HUES64 (cell line): ENCODE measurements at regions not wholly inside any gene's neighbourhood (a gene's known extent, or its start where the extent isn't known, plus 50 kb on each side); places are given as distances from the start of the nearest gene placed in this dataset.

Experiments
- H3K27ac ChIP-seq: 2 replicates; pipeline ENCODE4 v1.7.0; 2013; ENCODE audit warnings: low read depth, low read length, inconsistent platforms
- H3K27me3 ChIP-seq: 2 replicates; pipeline ENCODE4 v1.6.1; 2013; ENCODE audit warnings: mild to moderate bottlenecking, low read length; ENCODE audit not compliant: insufficient read depth
- H3K36me3 ChIP-seq: 2 replicates; pipeline ENCODE4 v1.6.1; 2013; ENCODE audit warnings: mild to moderate bottlenecking, low read length; ENCODE audit not compliant: insufficient read depth
- H3K4me1 ChIP-seq: 2 replicates; pipeline ENCODE4 v1.6.1; 2013; ENCODE audit warnings: mild to moderate bottlenecking, low read length, moderate library complexity; ENCODE audit not compliant: insufficient read depth
- H3K4me3 ChIP-seq: 2 replicates; pipeline ENCODE4 v1.5.1; 2013; ENCODE audit warnings: mild to moderate bottlenecking, low read length, moderate library complexity
- H3K9ac ChIP-seq: 2 replicates; pipeline ENCODE4 v1.6.1; 2013; ENCODE audit warnings: mild to moderate bottlenecking, low read depth, low read length
- H3K9me3 ChIP-seq: 2 replicates; pipeline ENCODE4 v1.6.1; 2013; ENCODE audit warnings: low read depth, low read length; ENCODE audit not compliant: insufficient read depth
- WGBS: fragments of 150-250, 120-280 bp; methylation state at CpG from one replicate; pipeline ENCODE4 v1.1.7; 2013; ENCODE audit warnings: missing lambda C conversion rate; 5-methylcytosine and 5-hydroxymethylcytosine counted together

DNA sequence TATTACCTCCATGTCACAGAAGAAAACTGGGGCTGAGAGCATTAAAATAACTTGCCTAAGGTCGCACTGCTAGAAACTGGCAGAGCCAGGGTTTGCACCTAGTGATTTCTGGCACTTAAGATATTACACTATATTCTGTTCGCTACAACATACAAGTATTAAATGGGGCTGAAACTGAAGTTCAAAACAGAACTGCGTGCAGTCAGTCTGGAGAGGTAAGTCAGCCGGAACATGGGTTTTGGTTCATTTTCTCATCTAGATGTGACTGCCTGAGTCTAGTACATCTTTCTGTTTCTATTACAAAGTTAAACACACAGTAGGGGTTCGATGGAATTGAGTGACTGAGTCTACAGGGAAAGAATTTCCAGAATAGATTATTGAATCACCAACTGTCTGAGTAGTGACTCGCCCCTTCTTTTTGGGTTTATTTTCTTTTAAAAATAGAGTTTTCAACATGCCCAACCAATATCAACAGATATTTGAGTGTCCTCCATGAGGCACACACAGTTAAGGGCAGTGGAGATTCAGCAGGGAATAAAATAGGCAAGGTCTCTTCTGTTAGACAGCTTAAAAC, 150.8 kb downstream of the RNF152 start:
- H3K36me3 ChIP-seq, result no peaks in the 10 kb centered on the region
- no peak overlapping the region for H3K27ac ChIP-seq
- H3K9ac ChIP-seq, result no peak overlapping the region
- H3K4me3 ChIP-seq, result no peak overlapping the region
- 57% methylated on average over 6 of the region's 6 CpGs for WGBS
- no peaks in the 10 kb centered on the region for H3K27me3 ChIP-seq
- no peaks in the 10 kb centered on the region for H3K4me1 ChIP-seq
- H3K9me3 ChIP-seq, result no peaks in the 10 kb centered on the region

DNA sequence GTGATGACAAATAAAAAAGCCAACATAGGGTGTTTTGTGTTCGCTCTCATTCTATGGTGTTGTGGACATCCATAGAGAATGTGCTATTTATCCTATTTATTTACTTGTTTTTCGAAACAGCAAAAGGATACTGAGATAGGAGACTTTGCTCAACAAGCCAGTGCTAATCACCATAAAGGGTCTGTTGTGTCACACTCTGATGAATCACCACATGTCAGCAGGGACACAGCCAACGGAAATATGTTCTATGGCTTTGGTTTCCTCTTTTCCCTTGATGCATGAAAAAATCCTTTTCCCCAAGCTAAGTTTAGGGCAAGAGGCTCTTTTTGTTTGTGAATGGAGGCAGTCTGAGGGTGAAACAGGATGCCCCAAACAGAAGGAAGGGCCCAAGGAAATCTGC, 154.3 kb downstream of the RNF152 start:
- Histone ChIP-seq H3K9me3 (no peaks in the 10 kb centered on the region), H3K36me3 (no peaks in the 10 kb centered on the region), H3K9ac (no peak overlapping the region), H3K4me3 (no peak overlapping the region), H3K27me3 (no peaks in the 10 kb centered on the region), H3K27ac (no peak overlapping the region), H3K4me1 (0 out of 2 replicates have a peak, but pooled peaks cover 6% of the 10 kb centered on the region)
- WGBS, result 90% methylated on average over 3 of the region's 3 CpGs

DNA sequence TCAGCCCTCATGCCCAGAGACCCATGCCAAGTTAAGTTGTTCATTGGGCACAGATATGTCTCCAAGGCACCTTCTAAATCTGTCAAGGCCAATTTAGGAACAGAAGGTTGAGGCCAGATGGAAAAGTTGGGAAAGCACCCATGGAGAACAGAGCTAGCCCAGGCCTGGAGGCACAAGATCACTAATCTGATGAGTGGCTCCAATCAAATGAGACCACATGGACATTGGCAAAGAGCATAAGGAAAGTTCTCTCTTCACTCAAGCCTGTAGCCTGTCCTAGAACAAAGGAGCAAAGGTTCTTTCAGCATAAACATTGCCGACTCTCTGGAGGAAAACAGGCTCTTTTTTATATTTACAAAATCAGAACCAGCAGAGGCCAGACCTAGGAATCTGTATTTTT, 154.8 kb downstream of the RNF152 start:
- H3K9ac ChIP-seq, result no peak overlapping the region
- no peak overlapping the region for H3K27ac ChIP-seq
- H3K9me3 ChIP-seq, result no peaks in the 10 kb centered on the region
- WGBS, result 100% methylated on average over 1 of the region's 1 CpG
- H3K4me3 ChIP-seq, result no peak overlapping the region
- no peaks in the 10 kb centered on the region for H3K36me3 ChIP-seq
- 0 out of 2 replicates have a peak, but pooled peaks cover 6% of the 10 kb centered on the region for H3K4me1 ChIP-seq
- H3K27me3 ChIP-seq, result no peaks in the 10 kb centered on the region

DNA sequence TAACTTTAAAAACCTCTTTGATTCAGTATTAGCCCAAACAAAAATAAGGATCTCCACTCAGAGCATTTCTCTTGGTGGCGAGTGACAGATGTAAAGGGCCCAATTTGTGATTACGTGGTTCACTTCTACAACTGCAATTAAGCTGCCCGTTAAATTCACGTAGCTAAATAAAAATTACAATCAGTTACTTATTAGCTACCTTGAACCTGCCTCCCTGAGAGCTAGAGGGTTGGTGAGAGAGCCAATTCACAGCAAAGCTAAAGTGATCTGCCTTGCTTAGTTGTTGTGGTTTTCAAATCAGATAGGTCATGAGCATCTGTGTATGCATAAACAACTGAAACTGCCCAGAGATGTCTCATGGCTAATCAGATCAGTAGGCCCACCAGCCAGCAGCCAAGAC, 156.7 kb downstream of the RNF152 start:
- Histone ChIP-seq H3K9me3 (no peaks in the 10 kb centered on the region), H3K4me3 (no peak overlapping the region), H3K9ac (no peak overlapping the region), H3K4me1 (0 out of 2 replicates have a peak, but pooled peaks cover 6% of the 10 kb centered on the region), H3K27me3 (no peaks in the 10 kb centered on the region), H3K27ac (no peak overlapping the region), H3K36me3 (no peaks in the 10 kb centered on the region)
- WGBS, result 88% methylated on average over 4 of the region's 4 CpGs

DNA sequence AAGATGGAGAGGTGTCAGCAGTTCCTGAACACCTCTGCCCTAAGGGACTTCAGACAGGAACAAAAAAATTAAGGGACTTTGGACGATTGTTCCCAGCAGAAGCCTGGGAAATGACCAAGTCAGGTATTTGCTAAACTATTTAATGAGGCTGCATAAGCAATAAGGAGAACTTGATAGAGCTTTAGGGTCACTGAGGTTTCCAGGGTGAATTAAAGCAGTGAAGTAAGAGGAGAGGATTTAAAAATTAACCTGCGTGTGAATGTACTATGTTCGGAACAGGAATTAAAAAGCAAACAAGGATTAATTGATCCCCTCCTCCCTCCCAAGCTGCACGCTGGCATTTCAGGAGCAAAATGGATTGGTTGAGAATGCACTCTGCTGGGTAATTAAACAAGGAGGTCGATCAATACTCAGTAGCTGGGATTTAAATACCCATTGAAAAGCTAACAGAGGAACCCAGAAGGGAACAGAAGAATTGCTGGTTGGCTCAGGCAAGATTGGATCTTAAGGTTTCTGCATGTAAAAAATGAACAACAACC, 157.2 kb downstream of the RNF152 start:
- Histone ChIP-seq H3K36me3 (no peaks in the 10 kb centered on the region), H3K27ac (no peak overlapping the region), H3K9me3 (no peaks in the 10 kb centered on the region), H3K4me1 (0 out of 2 replicates have a peak, but pooled peaks cover 6% of the 10 kb centered on the region), H3K4me3 (no peak overlapping the region), H3K9ac (no peak overlapping the region), H3K27me3 (no peaks in the 10 kb centered on the region)
- 88% methylated on average over 5 of the region's 5 CpGs for whole genome bisulfite sequencing

DNA sequence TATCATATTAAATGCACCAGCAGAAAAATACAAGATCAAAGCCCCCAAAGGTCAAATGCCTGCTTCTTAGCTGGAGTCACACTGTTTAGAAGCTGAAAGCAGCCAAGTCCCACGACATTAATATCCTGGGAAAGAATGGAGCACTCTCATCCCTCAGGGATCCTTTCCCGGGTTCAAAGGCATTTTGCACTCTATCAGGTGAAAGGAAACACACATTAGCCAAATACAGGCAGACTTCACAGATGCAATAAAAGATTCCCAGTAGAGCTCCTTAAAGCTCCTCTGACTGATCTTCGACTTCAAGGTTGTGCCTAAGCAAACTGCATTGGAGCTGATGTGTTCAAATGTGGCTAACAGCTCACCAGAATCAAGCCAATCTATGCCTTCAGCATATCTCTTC, 158.4 kb downstream of the RNF152 start:
- H3K4me1 ChIP-seq, result 0 out of 2 replicates have a peak, but pooled peaks cover 6% of the 10 kb centered on the region
- H3K36me3 ChIP-seq, result no peaks in the 10 kb centered on the region
- no peak overlapping the region for H3K27ac ChIP-seq
- H3K4me3 ChIP-seq, result no peak overlapping the region
- H3K27me3 ChIP-seq, result no peaks in the 10 kb centered on the region
- WGBS, result 90% methylated on average over 3 of the region's 3 CpGs
- no peaks in the 10 kb centered on the region for H3K9me3 ChIP-seq
- no peak overlapping the region for H3K9ac ChIP-seq

DNA sequence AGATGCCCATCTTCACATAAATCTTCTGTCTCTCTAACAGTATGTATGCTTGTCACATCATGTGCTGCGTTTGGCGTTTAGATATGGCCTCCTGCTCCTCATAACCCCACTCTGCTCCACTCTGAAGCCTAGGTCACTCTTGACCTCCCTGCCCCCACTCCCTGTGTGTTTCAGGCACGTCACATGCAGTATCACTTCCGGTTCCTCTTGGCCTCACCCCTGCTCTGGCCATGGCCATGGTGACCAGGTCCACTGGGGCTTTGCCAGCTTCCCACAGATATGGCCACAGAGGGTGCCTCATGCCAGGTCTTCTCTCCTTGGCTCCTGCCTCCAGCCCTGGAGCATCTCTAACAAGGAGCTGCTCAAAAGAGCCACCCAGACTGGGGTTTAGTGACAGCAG, 160.0 kb downstream of the RNF152 start:
- H3K9me3 ChIP-seq, result no peaks in the 10 kb centered on the region
- 0 out of 2 replicates have a peak, but pooled peaks cover 6% of the 10 kb centered on the region for H3K4me1 ChIP-seq
- WGBS, result 94% methylated on average over 4 of the region's 4 CpGs
- no peaks in the 10 kb centered on the region for H3K36me3 ChIP-seq
- no peak overlapping the region for H3K4me3 ChIP-seq
- H3K27me3 ChIP-seq, result no peaks in the 10 kb centered on the region
- H3K27ac ChIP-seq, result no peak overlapping the region
- no peak overlapping the region for H3K9ac ChIP-seq

DNA sequence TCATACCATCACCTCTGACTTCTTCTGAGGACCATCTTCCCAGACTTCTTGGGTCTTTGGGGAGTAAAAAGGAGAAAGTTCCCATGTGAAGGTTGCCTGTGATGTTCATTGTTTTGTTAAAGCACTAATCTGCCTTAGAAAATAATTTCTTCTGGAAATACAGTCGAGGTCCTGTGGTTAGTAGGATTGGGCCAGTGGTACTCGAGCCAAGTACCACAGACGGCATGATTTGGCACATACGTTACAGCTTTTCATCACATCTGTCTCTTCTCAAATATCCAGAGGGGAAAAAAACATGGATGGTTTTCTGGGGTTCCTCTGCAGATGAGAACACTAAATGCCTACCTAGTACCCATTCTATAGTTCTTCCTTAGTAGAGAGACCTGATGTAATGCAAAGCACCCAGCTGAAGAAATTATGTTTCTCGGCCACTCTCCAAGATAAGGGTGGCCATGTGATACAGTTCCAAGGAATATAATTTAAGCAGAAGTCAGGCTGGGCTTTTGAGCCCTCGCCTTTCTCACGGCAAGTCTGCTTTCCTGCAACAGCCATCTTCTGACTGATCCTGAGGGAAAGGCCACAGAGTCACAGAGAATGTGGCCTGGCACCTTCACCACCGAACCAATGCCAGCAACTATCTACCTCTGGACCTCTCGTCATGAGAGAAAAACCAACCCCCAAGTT, 161.0 kb downstream of the RNF152 start:
- H3K9ac ChIP-seq, result no peak overlapping the region
- H3K27me3 ChIP-seq, result no peaks in the 10 kb centered on the region
- no peaks in the 10 kb centered on the region for H3K9me3 ChIP-seq
- H3K36me3 ChIP-seq, result no peaks in the 10 kb centered on the region
- 0 out of 2 replicates have a peak, but pooled peaks cover 6% of the 10 kb centered on the region for H3K4me1 ChIP-seq
- 90% methylated on average over 9 of the region's 9 CpGs for WGBS
- H3K4me3 ChIP-seq, result no peak overlapping the region
- no peak overlapping the region for H3K27ac ChIP-seq

DNA sequence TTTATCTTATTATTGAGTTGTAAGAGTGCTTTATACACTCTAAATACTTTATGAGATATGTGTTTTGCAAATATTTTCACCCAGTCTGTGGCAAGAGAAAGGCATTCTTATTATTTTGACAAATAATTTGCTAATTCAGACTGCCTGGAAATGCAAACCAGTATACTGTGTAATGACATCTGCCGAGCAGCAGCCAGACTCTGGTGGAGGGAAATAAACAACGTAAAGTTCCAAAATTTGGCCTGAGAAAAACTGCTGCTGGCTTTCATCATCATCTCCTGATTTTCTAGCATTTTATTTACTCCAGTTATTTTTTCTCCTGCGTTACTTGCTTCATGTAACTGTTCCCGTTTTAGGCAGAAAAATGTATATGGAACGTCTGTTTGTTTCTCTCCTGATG, 161.6 kb downstream of the RNF152 start:
- no peaks in the 10 kb centered on the region for H3K9me3 ChIP-seq
- H3K4me1 ChIP-seq, result 0 out of 2 replicates have a peak, but pooled peaks cover 6% of the 10 kb centered on the region
- no peak overlapping the region for H3K9ac ChIP-seq
- H3K27me3 ChIP-seq, result no peaks in the 10 kb centered on the region
- no peak overlapping the region for H3K27ac ChIP-seq
- H3K4me3 ChIP-seq, result no peak overlapping the region
- H3K36me3 ChIP-seq, result no peaks in the 10 kb centered on the region
- 87% methylated on average over 5 of the region's 5 CpGs for WGBS

DNA sequence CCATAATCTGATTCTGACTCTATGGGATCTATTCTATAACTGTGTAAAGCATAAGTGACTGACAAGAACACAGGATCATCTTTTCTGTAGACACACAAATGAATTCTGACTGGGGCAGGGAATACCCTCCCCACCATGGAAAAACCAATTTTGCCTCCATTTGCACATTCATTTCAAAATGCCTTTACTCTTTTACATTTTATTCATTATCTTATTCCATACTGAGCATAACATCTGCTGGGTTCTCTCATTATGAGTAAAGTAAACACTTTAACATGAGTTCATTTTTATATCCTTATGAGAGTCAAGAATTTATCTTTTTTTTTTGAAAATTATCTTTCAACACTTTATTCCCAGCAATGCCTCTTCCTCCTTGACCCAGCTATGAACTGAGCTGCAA, 163.5 kb downstream of the RNF152 start:
- Histone ChIP-seq H3K27ac (no peak overlapping the region), H3K36me3 (no peaks in the 10 kb centered on the region), H3K9ac (no peak overlapping the region), H3K4me3 (no peak overlapping the region), H3K27me3 (no peaks in the 10 kb centered on the region), H3K9me3 (no peaks in the 10 kb centered on the region), H3K4me1 (no peaks in the 10 kb centered on the region)

DNA sequence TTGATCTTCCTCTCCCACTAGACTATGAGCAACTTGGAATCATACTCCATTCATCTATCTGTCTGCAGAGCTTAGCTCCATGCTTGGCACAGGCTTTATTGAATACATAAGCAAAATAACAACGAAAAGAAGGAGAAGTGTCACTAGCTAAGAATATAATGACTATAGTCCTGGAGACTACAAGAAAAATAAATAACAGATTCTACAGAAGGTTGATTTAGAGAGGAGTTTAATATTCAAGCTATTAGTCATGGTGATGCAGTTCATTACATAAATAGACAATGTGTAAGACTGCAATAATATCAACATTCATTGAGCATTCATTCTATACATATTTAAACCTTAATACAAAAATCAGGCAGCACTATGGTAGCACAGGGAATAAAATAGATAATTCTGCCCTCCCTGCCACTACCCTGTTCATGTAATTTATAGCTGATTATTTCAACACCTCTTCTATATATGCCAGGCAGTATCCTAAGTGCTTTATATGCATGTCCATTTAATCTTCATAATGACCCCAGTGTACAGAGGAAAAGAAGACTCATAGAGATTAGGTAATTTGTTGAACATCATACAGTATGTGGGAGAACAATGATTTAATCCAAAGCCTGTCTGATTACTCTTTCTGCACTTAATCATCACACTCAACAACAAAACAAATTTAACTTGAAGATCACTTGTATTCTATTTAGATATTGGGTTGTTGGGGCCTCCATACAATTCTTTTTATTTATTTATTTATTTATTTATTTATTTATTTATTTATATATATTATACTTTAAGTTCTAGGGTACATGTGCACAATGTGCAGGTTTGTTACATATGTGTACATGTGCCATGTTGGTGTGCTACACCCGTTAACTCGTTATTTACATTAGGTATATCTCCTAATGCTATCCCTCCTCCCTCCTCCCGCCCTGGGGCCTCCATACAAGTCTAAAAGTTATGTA, 165.3 kb downstream of the RNF152 start:
- no peak overlapping the region for H3K4me3 ChIP-seq
- H3K36me3 ChIP-seq, result no peaks in the 10 kb centered on the region
- no peak overlapping the region for H3K9ac ChIP-seq
- no peaks in the 10 kb centered on the region for H3K27me3 ChIP-seq
- no peak overlapping the region for H3K27ac ChIP-seq
- H3K4me1 ChIP-seq, result no peaks in the 10 kb centered on the region
- 100% methylated on average over 1 of the region's 4 CpGs for WGBS
- no peaks in the 10 kb centered on the region for H3K9me3 ChIP-seq
